HG02884 (cell line): ENCODE measurements at regions not wholly inside any gene's neighbourhood (a gene's known extent, or its start where the extent isn't known, plus 50 kb on each side); places are given as distances from the start of the nearest gene placed in this dataset.

Source experiments
- ATAC-seq: cut with Tn5 transposase; IDR thresholded peaks from one replicate; pipeline ENCODE4 v1.9.1; 2021; ENCODE audit warnings: mild to moderate bottlenecking, moderate library complexity; ENCODE audit not compliant: unreplicated experiment

DNA sequence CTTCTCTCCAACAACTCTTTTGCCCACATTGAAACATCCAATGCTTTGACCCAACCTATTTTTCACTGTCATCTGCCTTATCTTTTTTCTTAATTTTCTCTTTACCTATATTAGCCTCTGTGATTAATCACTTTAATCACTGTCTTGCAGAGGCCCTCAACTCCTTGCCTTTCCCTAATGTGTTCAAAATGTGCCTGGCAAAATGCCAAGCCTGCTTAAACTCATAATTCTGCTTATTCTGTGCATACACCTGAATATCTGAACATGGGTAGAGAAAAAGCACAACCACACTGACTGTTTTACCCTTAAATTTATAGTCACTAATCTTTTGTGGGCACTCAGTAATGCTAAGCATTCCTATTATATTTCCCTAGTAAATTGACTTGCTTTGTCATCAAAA lies 63.0 kb upstream of the GALNT13 start:
- ATAC-seq, result no peak

DNA sequence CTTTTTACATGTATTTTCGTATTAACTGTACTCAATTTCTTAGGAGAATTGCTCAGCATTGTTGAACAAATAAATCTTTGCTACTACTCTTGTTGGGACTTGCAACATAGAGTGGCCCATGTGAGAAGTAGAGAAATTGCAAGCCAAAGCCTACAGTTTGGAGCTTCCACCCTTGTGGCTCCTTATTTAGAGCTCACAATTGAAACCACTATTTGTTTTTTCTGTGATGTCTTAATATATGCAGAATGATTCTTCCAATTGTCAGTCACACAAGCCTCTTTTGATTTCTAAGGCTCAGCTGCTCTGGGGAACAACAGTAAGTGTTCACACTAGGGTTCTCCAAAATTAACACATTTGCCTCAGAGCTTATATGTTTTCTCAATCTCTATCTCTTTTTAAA lies 60.2 kb upstream of the GALNT13 start:
- no peak for ATAC-seq

DNA sequence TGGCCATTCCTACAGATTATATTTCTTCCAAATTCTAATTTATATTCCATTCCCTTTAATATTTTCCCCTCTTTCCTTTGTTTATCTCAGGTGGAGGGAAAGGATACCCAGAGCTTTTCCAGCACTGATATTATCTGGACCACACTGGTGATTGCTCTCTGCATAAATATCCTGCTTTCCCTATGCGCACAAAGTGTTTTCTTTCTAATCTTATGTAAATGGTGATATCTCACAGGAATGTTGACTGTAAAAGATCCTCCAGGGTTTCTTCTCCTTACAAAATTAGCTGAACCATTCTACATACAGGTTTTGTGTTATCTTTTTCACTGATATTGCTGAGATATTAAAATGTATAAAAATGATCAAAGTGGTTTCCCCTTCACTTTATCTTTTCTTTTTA lies 59.1 kb upstream of the GALNT13 start:
- no peak for ATAC-seq

DNA sequence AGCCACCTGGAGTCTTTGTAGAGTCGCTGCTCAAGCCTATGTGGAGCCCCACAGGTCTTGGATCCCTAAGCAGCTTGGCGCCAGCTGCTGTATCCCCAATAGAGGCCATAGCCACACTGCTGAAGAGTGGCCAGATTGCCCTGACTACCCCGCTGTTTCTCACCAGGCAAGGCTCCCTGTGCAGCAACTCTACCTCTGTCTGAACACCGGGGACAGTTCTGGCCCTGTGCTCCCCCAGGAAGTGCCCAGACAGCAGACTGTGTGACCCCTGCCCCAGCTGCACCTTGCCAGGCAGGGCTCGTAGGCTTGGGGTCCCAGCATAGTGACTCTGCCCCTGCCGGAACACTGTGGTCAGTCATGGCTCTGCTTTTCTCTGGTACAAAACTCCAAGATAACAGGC lies 53.5 kb upstream of the GALNT13 start:
- ATAC-seq, result no peak

DNA sequence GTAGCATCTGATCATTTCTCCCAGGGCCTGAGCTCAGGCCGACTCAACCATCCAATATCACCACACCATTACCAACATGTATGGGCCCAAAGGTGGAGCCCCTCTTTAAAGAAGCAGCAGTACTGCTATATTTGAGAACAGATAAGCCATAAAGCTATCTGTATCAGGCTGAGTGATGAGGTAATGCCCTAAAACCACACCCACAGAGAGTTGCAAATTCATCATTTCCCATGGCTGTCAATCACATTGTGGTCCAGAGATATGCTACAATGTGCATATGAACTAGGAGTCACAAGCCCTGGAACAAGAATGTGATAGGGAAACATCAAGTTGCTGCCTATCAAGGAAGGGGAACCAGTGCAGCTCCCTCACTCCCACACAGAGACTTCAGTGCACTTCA lies 52.6 kb upstream of the GALNT13 start:
- no peak for ATAC-seq

DNA sequence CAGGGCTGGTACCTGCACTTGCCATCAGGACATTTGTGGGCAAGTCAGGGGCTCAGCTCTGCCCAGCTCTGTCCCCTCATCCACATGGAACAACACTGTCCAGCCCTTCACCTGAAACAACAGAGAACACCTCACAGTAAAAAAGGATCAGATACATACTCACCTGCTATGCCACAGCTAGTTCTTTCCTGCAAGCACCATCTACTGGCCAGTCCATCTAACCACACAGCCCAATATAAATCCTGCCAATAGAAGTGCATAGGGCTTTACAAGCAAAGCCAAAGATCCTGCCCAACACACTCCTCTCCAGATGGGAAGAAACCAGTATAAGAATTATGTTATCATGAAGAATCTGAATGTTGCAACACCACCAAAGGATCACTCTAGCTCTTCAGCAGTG lies 52.2 kb upstream of the GALNT13 start:
- ATAC-seq, result no peak
